HG03103 (cell line): ENCODE measurements at regions not wholly inside any gene's neighbourhood (a gene's known extent, or its start where the extent isn't known, plus 50 kb on each side); places are given as distances from the start of the nearest gene placed in this dataset.
"Not testable (repeated sequence)": the region's sequence is repeated elsewhere in the genome, so short reads cannot be mapped to it uniquely, and the experiment has no call there.

Experiments
- ATAC-seq: cut with Tn5 transposase; IDR thresholded peaks from one replicate; pipeline ENCODE4 v1.9.1; 2021; ENCODE audit warnings: low read depth; ENCODE audit not compliant: unreplicated experiment

- no peak for ATAC-seq
These were observed 94.0 kb upstream of the TBL1X start for GRCh38 chrX:9370893-9371292.

GRCh38 chrX:9372866-9373265 lies 92.0 kb upstream of the TBL1X start:
- ATAC-seq, result no peak

- no peak for ATAC-seq
These were observed 91.1 kb upstream of the TBL1X start for GRCh38 chrX:9373789-9374188.

- no peak for ATAC-seq
These were observed 90.3 kb upstream of the TBL1X start for GRCh38 chrX:9374555-9374954.

GRCh38 chrX:9376111-9376510 lies 88.7 kb upstream of the TBL1X start:
- no peak for ATAC-seq

- ATAC-seq, result not testable (repeated sequence)
These were observed 87.6 kb upstream of the TBL1X start for GRCh38 chrX:9377216-9377615.

- ATAC-seq, result no peak
These were observed 85.7 kb upstream of the TBL1X start for GRCh38 chrX:9378980-9379696.

GRCh38 chrX:9379697-9380551 lies 84.9 kb upstream of the TBL1X start:
- ATAC-seq, result no peak

- ATAC-seq, result no peak
These were observed 81.2 kb upstream of the TBL1X start for GRCh38 chrX:9383655-9384054.

GRCh38 chrX:9388450-9388849 lies 76.4 kb upstream of the TBL1X start:
- ATAC-seq, result no peak

- no peak for ATAC-seq
These were observed 74.7 kb upstream of the TBL1X start for GRCh38 chrX:9390121-9390520.

- ATAC-seq, result no peak
These were observed 74.0 kb upstream of the TBL1X start for GRCh38 chrX:9390693-9391368.

GRCh38 chrX:9392445-9392844 lies 72.4 kb upstream of the TBL1X start:
- no peak for ATAC-seq

- ATAC-seq, result no peak
These were observed 71.3 kb upstream of the TBL1X start for GRCh38 chrX:9393571-9393970.

- no peak for ATAC-seq
These were observed 70.6 kb upstream of the TBL1X start for GRCh38 chrX:9394212-9394611.

- no peak for ATAC-seq
These were observed 67.9 kb upstream of the TBL1X start for GRCh38 chrX:9396930-9397329.

GRCh38 chrX:9401051-9401450 lies 63.8 kb upstream of the TBL1X start:
- no peak for ATAC-seq

GRCh38 chrX:9403374-9403773 lies 61.5 kb upstream of the TBL1X start:
- ATAC-seq, result no peak

GRCh38 chrX:9405635-9406034 lies 59.2 kb upstream of the TBL1X start:
- ATAC-seq, result not testable (repeated sequence)

GRCh38 chrX:9410889-9411288 lies 54.0 kb upstream of the TBL1X start:
- ATAC-seq, result not testable (repeated sequence)

GRCh38 chrX:9411682-9412081 lies 53.2 kb upstream of the TBL1X start:
- ATAC-seq, result not testable (repeated sequence)
